K562 (cell line): ENCODE measurements at regions not wholly inside any gene's neighbourhood (a gene's known extent, or its start where the extent isn't known, plus 50 kb on each side); places are given as distances from the start of the nearest gene placed in this dataset.

Experiments used
- ATAC-seq: fragments of 200-7000 bp; cut with Tn5 transposase; 3 replicates; pipeline ENCODE4 v1.9.1; 2020; ENCODE audit warnings: moderate library complexity
- BruUV-seq: library from RNA; stranded (reverse); fragments of 400-500 nt; replicated peaks from 2 replicates; lab custom pipeline; 2021; lab: Mats Ljungman, UMichigan
- CTCF ChIA-PET: fragments of 300-600 bp; formaldehyde crosslinking; extraction: SDS; loops from one replicate; lab custom pipeline; 2021; ENCODE audit warnings: low intra/inter-chr PET ratio; lab: Yijun Ruan, JAX
- POLR2A ChIA-PET: fragments of 300-600, 350-650 bp; sonication (Branson Sonifier 250); formaldehyde crosslinking; extraction: SDS; loops from one replicate; lab custom pipeline; 2021; ENCODE audit warnings: antibody characterized with exemption, inconsistent platforms; lab: Yijun Ruan, JAX
- DNase-seq, 4 experiments: peaks; one replicate each; pipeline versions ENCODE4 v3.0.0 to v3.0.0-alpha.2; 2011 to 2018; ENCODE audit warnings: low spot score in 3 of 4, mixed read lengths in 3 of 4; ENCODE audit errors: extremely low read depth in 1 of 4
- FAIRE-seq: peaks from 2 replicates; lab custom pipeline; 2011; peaks lifted over from hg19 to GRCh38; lab: Jason Lieb, UNC
- H2AFZ ChIP-seq: 2 replicates; pipeline ENCODE4 v1.6.0; 2011; ENCODE audit warnings: low read depth, low read length, control low read depth, inconsistent platforms
- H3K27ac ChIP-seq: fragments of 200-600 bp; 3 replicates; pipeline ENCODE4 v1.8.0; 2011; ENCODE audit warnings: low read depth, mild to moderate bottlenecking, control low read depth, inconsistent platforms, low read length, moderate library complexity, mixed read lengths; ENCODE audit errors: extremely low read depth
- H3K27me3 ChIP-seq, 2 experiments: fragments of 300-600 bp in 1 of 2; 2 replicates in 1 of 2; 3 replicates in 1 of 2; pipeline versions ENCODE4 v1.6.0 to v1.8.0; 2011; ENCODE audit warnings: inconsistent platforms in 2 of 2, low read length in 2 of 2, mild to moderate bottlenecking in 1 of 2, mixed read lengths in 1 of 2, moderate library complexity in 1 of 2; ENCODE audit not compliant: control insufficient read depth in 2 of 2, insufficient read depth in 2 of 2
- H3K36me3 ChIP-seq: fragments of 300-600 bp; 3 replicates; pipeline ENCODE4 v1.8.0; 2011; ENCODE audit warnings: mild to moderate bottlenecking, low read length, inconsistent platforms; ENCODE audit not compliant: control insufficient read depth, insufficient read depth
- H3K4me1 ChIP-seq, 2 experiments: fragments of 200-600 bp in 1 of 2; replicated peaks in 1 of 2; 2 replicates in 1 of 2; 3 replicates in 1 of 2; pipeline versions ENCODE4 v1.5.1 to v1.8.0; 2011; ENCODE audit warnings: inconsistent platforms in 2 of 2, low read length in 2 of 2, mild to moderate bottlenecking in 1 of 2, mixed read lengths in 1 of 2, moderate library complexity in 1 of 2; ENCODE audit not compliant: control insufficient read depth in 2 of 2, insufficient read depth in 2 of 2
- H3K4me2 ChIP-seq: 2 replicates; pipeline ENCODE4 v1.6.1; 2011; ENCODE audit warnings: low read length, control low read depth, inconsistent platforms, mixed read lengths; ENCODE audit not compliant: insufficient read depth
- H3K4me3 ChIP-seq: fragments of 200-600 bp; sonication (generic), shearing (Covaris generic); 2 replicates; pipeline ENCODE4 v1.5.1; 2016; ENCODE audit warnings: control low read depth, inconsistent platforms
- H3K79me2 ChIP-seq: fragments of 200-600 bp; 3 replicates; pipeline ENCODE4 v1.8.0; 2011; ENCODE audit warnings: low read length, inconsistent platforms; ENCODE audit not compliant: control insufficient read depth, insufficient read depth
- H3K9ac ChIP-seq, 2 experiments: 2 replicates each; pipeline versions ENCODE4 v1.6.0 to v1.6.1; 2011; ENCODE audit warnings: low read depth in 2 of 2, low read length in 2 of 2, control low read depth in 1 of 2, inconsistent platforms in 1 of 2, mild to moderate bottlenecking in 1 of 2, mixed read lengths in 1 of 2; ENCODE audit not compliant: insufficient read depth in 1 of 2
- H3K9me1 ChIP-seq: one replicate; pipeline ENCODE4 v1.6.0; 2011; ENCODE audit warnings: inconsistent platforms, mild to moderate bottlenecking, low read length, moderate library complexity; ENCODE audit not compliant: control insufficient read depth, insufficient read depth
- H3K9me3 ChIP-seq: replicated peaks from 2 replicates; pipeline ENCODE4 v1.5.1; 2011; ENCODE audit warnings: low read depth, low read length, inconsistent platforms; ENCODE audit not compliant: control insufficient read depth, insufficient read depth
- H4K20me1 ChIP-seq: replicated peaks from 2 replicates; pipeline ENCODE4 v1.6.1; 2011; ENCODE audit warnings: low read length, inconsistent platforms, mixed read lengths; ENCODE audit not compliant: control insufficient read depth, insufficient read depth
- CREB3L1 ChIP-seq: fragments of 450-650 bp; IDR thresholded peaks from 2 replicates; pipeline ENCODE4 v1.6.1; 2014; ENCODE audit warnings: low read depth, mild to moderate bottlenecking, moderate library complexity, borderline replicate concordance
- DIDO1 ChIP-seq: fragments of 450-650 bp; IDR thresholded peaks from 2 replicates; pipeline ENCODE4 v1.6.1; 2016; ENCODE audit warnings: low read depth, missing biosample characterization, missing genetic modification characterization
- FIP1L1 ChIP-seq: fragments of 200-400 bp; formaldehyde crosslinking; IDR thresholded peaks from 2 replicates; pipeline ENCODE4 v1.6.1; 2018; ENCODE audit warnings: mild to moderate bottlenecking, low read depth, low read length; ENCODE audit not compliant: poor library complexity, severe bottlenecking
- KAT2B ChIP-seq: IDR thresholded peaks from one replicate; pipeline ENCODE4 v1.6.1; 2012; ENCODE audit warnings: low read depth, mild to moderate bottlenecking, control low read depth, inconsistent platforms, low read length, moderate library complexity
- KAT8 ChIP-seq: fragments of 450-650 bp; IDR thresholded peaks from 2 replicates; pipeline ENCODE4 v1.6.1; 2016; ENCODE audit warnings: low read depth, mild to moderate bottlenecking
- KLF6 ChIP-seq: fragments of 250-450 bp; sonication (Bioruptor Pico); IDR thresholded peaks from 2 replicates; pipeline ENCODE4 v1.4.0; 2020; ENCODE audit warnings: mild to moderate bottlenecking, moderate library complexity, borderline replicate concordance
- MBD2 ChIP-seq: sonication (generic); IDR thresholded peaks from 2 replicates; pipeline ENCODE4 v1.6.1; 2016; ENCODE audit warnings: low read depth, borderline replicate concordance
- NBN ChIP-seq: fragments of 450-650 bp; IDR thresholded peaks from 2 replicates; pipeline ENCODE4 v1.6.1; 2016; ENCODE audit warnings: low read depth, mild to moderate bottlenecking
- TAF15 ChIP-seq: fragments of 200-400 bp; formaldehyde crosslinking; IDR thresholded peaks from 2 replicates; pipeline ENCODE4 v1.6.1; 2017; ENCODE audit warnings: mild to moderate bottlenecking, low read depth, low read length, moderate library complexity
- TEAD1 ChIP-seq, 2 experiments: fragments of 450-650 bp in 1 of 2; sonication (generic) in 1 of 2; formaldehyde crosslinking; IDR thresholded peaks; 2 replicates each; pipeline versions ENCODE4 v1.4.0 to v1.8.0; 2020 to 2022; ENCODE audit warnings: mild to moderate bottlenecking in 2 of 2, missing genetic modification reagents in 1 of 2
- ZBTB7A ChIP-seq: IDR thresholded peaks from 2 replicates; pipeline ENCODE4 v1.6.1; 2011; ENCODE audit warnings: low read depth, mild to moderate bottlenecking, low read length, moderate library complexity, borderline replicate concordance; ENCODE audit not compliant: control insufficient read depth
- ZEB2 ChIP-seq: fragments of 450-650 bp; IDR thresholded peaks from 2 replicates; pipeline ENCODE4 v1.6.1; 2016
- ZNF263 ChIP-seq: sonication (generic); formaldehyde crosslinking; IDR thresholded peaks from 2 replicates; pipeline ENCODE4 v1.8.0; 2022; ENCODE audit warnings: mild to moderate bottlenecking, missing genetic modification reagents, borderline replicate concordance
- ZNF551 ChIP-seq: fragments of 250-450 bp; sonication (Bioruptor Pico); IDR thresholded peaks from 2 replicates; pipeline ENCODE4 v1.5.0; 2021; ENCODE audit warnings: mild to moderate bottlenecking, moderate library complexity
- ZNF609 ChIP-seq: sonication (generic); formaldehyde crosslinking; IDR thresholded peaks from 2 replicates; pipeline ENCODE4 v1.8.1; 2023; ENCODE audit warnings: missing genetic modification reagents, mild to moderate bottlenecking, borderline replicate concordance
- ZNF707 ChIP-seq: fragments of 250-450 bp; sonication (Bioruptor Pico); conservative IDR thresholded peaks from 2 replicates; pipeline ENCODE4 v1.8.0; 2022; ENCODE audit warnings: inconsistent platforms, mild to moderate bottlenecking, moderate library complexity
- WGBS: fragments of 100-300 bp; shearing (Covaris generic); methylation state at CpG from one replicate; pipeline ENCODE4 v1.1.6; 2016; ENCODE audit warnings: low coverage, mixed read lengths; ENCODE audit not compliant: insufficient coverage; ENCODE audit errors: missing lambda C conversion rate; 5-methylcytosine and 5-hydroxymethylcytosine counted together
- in situ Hi-C: fragments of 300-500 bp; cut with MboI; formaldehyde crosslinking; loops from 4 replicates; pipeline ENCODE4 v1.15.0; 2018; ENCODE audit warnings: inconsistent platforms, mixed read lengths
- intact Hi-C: fragments of 100-400 bp; cut with micrococcal nuclease; formaldehyde crosslinking; loops from 2 replicates; pipeline ENCODE4 v1.14.2; 2022

GRCh38 chr12:78407722-78408121 lies 456.9 kb upstream of the SYT1 start:
- no peak for ATAC-seq
- H2AFZ ChIP-seq: no peak overlapping the region
- WGBS: 14% methylated on average over 2 of the region's 2 CpGs
- H3K9ac ChIP-seq: no peak overlapping the region
- CTCF ChIA-PET: no interaction called here
- H3K9me3 ChIP-seq: no peaks in the 10 kb centered on the region
- H3K4me2 ChIP-seq: no peak overlapping the region
- H4K20me1 ChIP-seq: no peaks in the 10 kb centered on the region
- no peaks in the 10 kb centered on the region for H3K36me3 ChIP-seq
- no peaks in the 10 kb centered on the region for H3K9me1 ChIP-seq
- no peaks in the 10 kb centered on the region for H3K27me3 ChIP-seq
- BruUV-seq: no TSS peak
- DNase-seq: no peak
- H3K4me3 ChIP-seq: no peak overlapping the region
- intact Hi-C loops: no loop called here
- TF ChIP-seq MBD2 (no peak), KAT8 (no peak), ZNF551 (no peak), ZBTB7A (no peak), TAF15 (no peak), DIDO1 (tag) (no peak), FIP1L1 (no peak), NBN (no peak), TEAD1 (CRISPR knock-in tag; IDR thresholded peaks at IDR 0.05) (no peak), ZNF707 (CRISPR knock-in tag) (no peak), ZNF609 (CRISPR knock-in tag) (no peak), KAT2B (no peak), ZEB2 (no peak), CREB3L1 (no peak), KLF6 (no peak), ZNF263 (CRISPR knock-in tag) (no peak)
- H3K79me2 ChIP-seq: no peaks in the 10 kb centered on the region
- H3K4me1 ChIP-seq: no peaks in the 10 kb centered on the region
- no peak overlapping the region for H3K27ac ChIP-seq
- in situ Hi-C loops: no loop called here
- no peak for FAIRE-seq
- POLR2A ChIA-PET: no interaction called here
